Astrocyte (in vitro differentiated cells and primary cell): ENCODE measurements at regions not wholly inside any gene's neighbourhood (a gene's known extent, or its start where the extent isn't known, plus 50 kb on each side); places are given as distances from the start of the nearest gene placed in this dataset.

ENCODE experiments used
- DNase-seq: peaks from one replicate; pipeline ENCODE4 v3.0.0-alpha.2; 2010; ENCODE audit warnings: low read depth
- FAIRE-seq: peaks from 2 replicates; lab custom pipeline; 2011; peaks lifted over from hg19 to GRCh38; lab: Jason Lieb, UNC
- H2AFZ ChIP-seq: 2 replicates; pipeline ENCODE4 v1.6.0; 2012; ENCODE audit warnings: low read depth, low read length, inconsistent platforms
- H3K27ac ChIP-seq: 2 replicates; pipeline ENCODE4 v1.5.1; 2011; ENCODE audit warnings: low read depth, low read length, inconsistent platforms
- H3K27me3 ChIP-seq: 2 replicates; pipeline ENCODE4 v1.6.0; 2011; ENCODE audit warnings: low read length, inconsistent platforms; ENCODE audit not compliant: insufficient read depth
- H3K36me3 ChIP-seq: 2 replicates; pipeline ENCODE4 v1.5.1; 2011; ENCODE audit warnings: low read length, inconsistent platforms; ENCODE audit not compliant: insufficient read depth
- H3K4me1 ChIP-seq: 2 replicates; pipeline ENCODE4 v1.5.1; 2011; ENCODE audit warnings: low read length, inconsistent platforms; ENCODE audit not compliant: insufficient read depth
- H3K4me2 ChIP-seq: 2 replicates; pipeline ENCODE4 v1.6.0; 2012; ENCODE audit warnings: low read length, inconsistent platforms
- H3K4me3 ChIP-seq: 2 replicates; pipeline ENCODE4 v1.5.1; 2011; ENCODE audit warnings: low read depth, mild to moderate bottlenecking, low read length, inconsistent platforms; ENCODE audit not compliant: insufficient read depth
- H3K79me2 ChIP-seq: 2 replicates; pipeline ENCODE4 v1.6.0; 2012; ENCODE audit warnings: mild to moderate bottlenecking, low read length, inconsistent platforms; ENCODE audit not compliant: insufficient read depth
- H3K9ac ChIP-seq: 2 replicates; pipeline ENCODE4 v1.6.0; 2012; ENCODE audit warnings: mild to moderate bottlenecking, low read length, inconsistent platforms
- H3K9me3 ChIP-seq: 2 replicates; pipeline ENCODE4 v1.5.1; 2012; ENCODE audit warnings: low read depth, mild to moderate bottlenecking, low read length, inconsistent platforms; ENCODE audit not compliant: insufficient read depth
- H4K20me1 ChIP-seq: 2 replicates; pipeline ENCODE4 v1.6.0; 2012; ENCODE audit warnings: low read length, inconsistent platforms; ENCODE audit not compliant: insufficient read depth
- H3K27ac Mint-ChIP-seq: one replicate; pipeline ENCODE4 v1.8.0; 2021; ENCODE audit warnings: mild to moderate bottlenecking, mixed read lengths; ENCODE audit not compliant: unreplicated experiment
- H3K27me3 Mint-ChIP-seq: one replicate; pipeline ENCODE4 v1.8.0; 2021; ENCODE audit warnings: low read depth, mixed read lengths; ENCODE audit not compliant: unreplicated experiment
- H3K36me3 Mint-ChIP-seq: one replicate; pipeline ENCODE4 v1.8.0; 2021; ENCODE audit warnings: low read depth, mixed read lengths; ENCODE audit not compliant: unreplicated experiment
- H3K4me1 Mint-ChIP-seq: one replicate; pipeline ENCODE4 v1.8.0; 2021; ENCODE audit warnings: low read depth, mixed read lengths; ENCODE audit not compliant: unreplicated experiment
- H3K4me3 Mint-ChIP-seq: one replicate; pipeline ENCODE4 v1.8.0; 2021; ENCODE audit warnings: mild to moderate bottlenecking, moderate library complexity, mixed read lengths; ENCODE audit not compliant: unreplicated experiment
- H3K9me3 Mint-ChIP-seq: one replicate; pipeline ENCODE4 v1.8.0; 2021; ENCODE audit warnings: mild to moderate bottlenecking, mixed read lengths; ENCODE audit not compliant: unreplicated experiment
- EZH2 ChIP-seq: IDR thresholded peaks from 2 replicates; pipeline ENCODE4 v1.6.1; 2012; ENCODE audit warnings: mild to moderate bottlenecking, low read length, inconsistent platforms; ENCODE audit not compliant: insufficient read depth
- TF ChIP-seq, protein P1 (sequence below): IDR thresholded peaks from 2 replicates; pipeline ENCODE4 v1.5.1; 2011; ENCODE audit warnings: low read depth, mild to moderate bottlenecking, inconsistent platforms, low read length, moderate library complexity; ENCODE audit not compliant: insufficient read depth

DNA sequence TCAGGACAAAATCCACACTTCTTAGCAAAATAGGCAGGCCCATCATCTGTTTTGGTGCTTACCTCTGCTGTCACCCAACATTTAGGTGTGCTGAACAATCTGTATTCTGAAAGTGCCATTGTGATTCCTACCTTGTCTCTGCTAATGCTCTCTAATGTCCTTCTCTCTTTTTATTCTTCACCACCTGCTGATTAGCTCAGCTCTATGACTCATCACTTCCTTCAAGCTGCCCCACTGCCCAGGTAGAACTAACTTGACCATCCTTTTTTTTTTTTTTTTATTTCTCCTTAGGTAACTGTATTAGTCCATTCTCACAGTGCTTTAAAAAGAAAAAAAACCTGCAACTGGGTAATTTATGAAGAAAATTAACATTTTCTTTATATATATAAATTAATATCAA lies 478.7 kb upstream of the POU3F3 start:
- no peak overlapping the region for H3K27ac Mint-ChIP-seq
- H3K4me1 Mint-ChIP-seq = no peaks in the 10 kb centered on the region
- H3K9me3 Mint-ChIP-seq = no peaks in the 10 kb centered on the region
- Histone ChIP-seq H3K9ac (no peak overlapping the region), H3K4me1 (peaks cover 4% of the 10 kb centered on the region), H3K27ac (no peak overlapping the region), H3K4me3 (no peak overlapping the region), H4K20me1 (no peaks in the 10 kb centered on the region), H3K4me2 (no peak overlapping the region), H3K36me3 (no peaks in the 10 kb centered on the region), H3K9me3 (no peaks in the 10 kb centered on the region), H3K79me2 (no peaks in the 10 kb centered on the region), H3K27me3 (no peaks in the 10 kb centered on the region), H2AFZ (no peak overlapping the region)
- FAIRE-seq = no peak
- H3K36me3 Mint-ChIP-seq = no peaks in the 10 kb centered on the region
- TF ChIP-seq, protein P1, sequence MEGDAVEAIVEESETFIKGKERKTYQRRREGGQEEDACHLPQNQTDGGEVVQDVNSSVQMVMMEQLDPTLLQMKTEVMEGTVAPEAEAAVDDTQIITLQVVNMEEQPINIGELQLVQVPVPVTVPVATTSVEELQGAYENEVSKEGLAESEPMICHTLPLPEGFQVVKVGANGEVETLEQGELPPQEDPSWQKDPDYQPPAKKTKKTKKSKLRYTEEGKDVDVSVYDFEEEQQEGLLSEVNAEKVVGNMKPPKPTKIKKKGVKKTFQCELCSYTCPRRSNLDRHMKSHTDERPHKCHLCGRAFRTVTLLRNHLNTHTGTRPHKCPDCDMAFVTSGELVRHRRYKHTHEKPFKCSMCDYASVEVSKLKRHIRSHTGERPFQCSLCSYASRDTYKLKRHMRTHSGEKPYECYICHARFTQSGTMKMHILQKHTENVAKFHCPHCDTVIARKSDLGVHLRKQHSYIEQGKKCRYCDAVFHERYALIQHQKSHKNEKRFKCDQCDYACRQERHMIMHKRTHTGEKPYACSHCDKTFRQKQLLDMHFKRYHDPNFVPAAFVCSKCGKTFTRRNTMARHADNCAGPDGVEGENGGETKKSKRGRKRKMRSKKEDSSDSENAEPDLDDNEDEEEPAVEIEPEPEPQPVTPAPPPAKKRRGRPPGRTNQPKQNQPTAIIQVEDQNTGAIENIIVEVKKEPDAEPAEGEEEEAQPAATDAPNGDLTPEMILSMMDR = no peak
- TF ChIP-seq EZH2 = no peak
- DNase-seq = no peak
- no peaks in the 10 kb centered on the region for H3K27me3 Mint-ChIP-seq
- H3K4me3 Mint-ChIP-seq = no peak overlapping the region

DNA sequence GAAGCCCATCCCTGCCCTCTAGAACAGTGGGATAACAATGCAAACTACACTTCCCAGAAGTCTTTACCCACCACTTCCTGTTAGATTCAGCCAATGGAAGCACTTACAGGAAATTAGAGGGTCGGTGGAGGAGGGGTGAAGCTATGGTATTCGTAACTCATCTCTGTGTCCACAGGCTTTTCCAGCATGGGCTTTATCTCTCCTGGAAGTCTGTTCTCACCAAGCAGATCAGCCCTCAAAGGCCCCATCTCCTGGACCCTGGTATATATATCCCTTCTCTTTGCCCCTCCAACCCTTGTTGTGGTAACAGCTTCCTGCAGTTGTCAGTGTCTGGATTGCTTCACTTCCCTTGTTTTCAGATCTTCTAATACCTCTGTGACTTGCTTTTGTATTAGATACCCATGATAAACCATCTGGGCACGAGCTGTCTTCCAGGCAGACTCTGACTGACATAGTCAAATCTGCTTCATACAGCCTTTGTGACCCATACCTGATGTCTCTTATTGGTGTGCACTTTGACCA lies 475.0 kb upstream of the POU3F3 start:
- no peaks in the 10 kb centered on the region for H3K79me2 ChIP-seq
- H3K9me3 Mint-ChIP-seq = no peaks in the 10 kb centered on the region
- H3K27me3 ChIP-seq = no peaks in the 10 kb centered on the region
- H3K27ac Mint-ChIP-seq = peak overlapping the region; percentile 73
- peak overlapping the region; percentile 84 for H2AFZ ChIP-seq
- no peaks in the 10 kb centered on the region for H3K27me3 Mint-ChIP-seq
- no peaks in the 10 kb centered on the region for H3K36me3 ChIP-seq
- FAIRE-seq = no peak
- H3K36me3 Mint-ChIP-seq = no peaks in the 10 kb centered on the region
- H3K9me3 ChIP-seq = no peaks in the 10 kb centered on the region
- H3K4me1 Mint-ChIP-seq = no peaks in the 10 kb centered on the region
- H3K4me3 ChIP-seq = peak overlapping the region; percentile 60
- no peaks in the 10 kb centered on the region for H4K20me1 ChIP-seq
- peak overlapping the region; percentile 66 for H3K9ac ChIP-seq
- peak overlapping the region; percentile 83 for H3K4me3 Mint-ChIP-seq
- H3K4me2 ChIP-seq = peak overlapping the region; percentile 84
- TF ChIP-seq EZH2 = no peak
- TF ChIP-seq, protein P1 = no peak
- DNase-seq = peak; percentile 57
- peaks cover 4% of the 10 kb centered on the region for H3K4me1 ChIP-seq
- H3K27ac ChIP-seq = no peak overlapping the region

DNA sequence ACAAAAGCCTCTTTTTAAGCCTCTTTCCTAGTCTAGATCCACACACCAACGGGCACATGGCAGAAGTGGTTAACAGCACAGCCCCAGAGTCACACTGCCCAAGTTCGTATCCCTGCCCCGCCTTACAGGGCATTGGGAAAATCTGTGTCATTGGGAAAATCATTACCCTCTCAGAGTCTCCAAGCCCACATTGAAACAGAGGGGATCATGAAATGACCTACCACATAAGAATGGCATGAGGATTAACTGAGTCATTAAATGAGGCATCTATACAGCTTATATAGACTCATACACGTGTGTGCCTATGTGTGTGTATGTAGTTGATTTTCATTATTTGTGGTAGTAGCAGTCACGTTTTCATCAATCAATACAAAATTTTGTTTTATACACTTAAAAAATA lies 469.0 kb upstream of the POU3F3 start:
- H3K27ac ChIP-seq = no peak overlapping the region
- no peaks in the 10 kb centered on the region for H3K36me3 ChIP-seq
- no peak overlapping the region for H3K4me2 ChIP-seq
- FAIRE-seq = no peak
- Mint-ChIP-seq H3K4me1 (peaks cover 12% of the 10 kb centered on the region), H3K27ac (no peak overlapping the region), H3K36me3 (no peaks in the 10 kb centered on the region), H3K9me3 (peaks cover 3% of the 10 kb centered on the region), H3K4me3 (no peak overlapping the region), H3K27me3 (peaks cover 2% of the 10 kb centered on the region)
- H3K79me2 ChIP-seq = no peaks in the 10 kb centered on the region
- no peaks in the 10 kb centered on the region for H3K9me3 ChIP-seq
- H2AFZ ChIP-seq = no peak overlapping the region
- H3K9ac ChIP-seq = no peak overlapping the region
- no peaks in the 10 kb centered on the region for H3K4me1 ChIP-seq
- no peak overlapping the region for H3K4me3 ChIP-seq
- DNase-seq = no peak
- H4K20me1 ChIP-seq = no peaks in the 10 kb centered on the region
- TF ChIP-seq EZH2 = no peak
- TF ChIP-seq, protein P1 = no peak
- no peaks in the 10 kb centered on the region for H3K27me3 ChIP-seq
